Activated CD4-positive, alpha-beta memory T cell treated with anti-CD3 and anti-CD28 coated beads, Interleukin-2, amount 10 ng/mL, durations not matched to agents 7 days and 5 days (primary cell): ENCODE measurements at regions not wholly inside any gene's neighbourhood (a gene's known extent, or its start where the extent isn't known, plus 50 kb on each side); places are given as distances from the start of the nearest gene placed in this dataset.

Experiments
- CTCF ChIA-PET: fragments of 350-600 bp; sonication (Branson Sonifier 250); formaldehyde crosslinking; loops from one replicate; lab custom pipeline; 2021; ENCODE audit warnings: antibody characterized with exemption, inconsistent platforms; lab: Charles Lee
- POLR2A ChIA-PET: fragments of 350-600 bp; sonication (Branson Sonifier 250); formaldehyde crosslinking; loops from one replicate; lab custom pipeline; 2021; ENCODE audit warnings: antibody characterized with exemption; lab: Charles Lee
- DNase-seq: peaks from one replicate; pipeline ENCODE4 v3.0.0-alpha.2; 2020
- H3K27ac Mint-ChIP-seq: one replicate; pipeline ENCODE4 v1.8.0; 2021; ENCODE audit warnings: mild to moderate bottlenecking, mixed read lengths
- H3K27me3 Mint-ChIP-seq: one replicate; pipeline ENCODE4 v1.8.0; 2021; ENCODE audit warnings: mixed read lengths
- H3K36me3 Mint-ChIP-seq: one replicate; pipeline ENCODE4 v1.8.0; 2021; ENCODE audit warnings: low read depth, mixed read lengths
- H3K4me1 Mint-ChIP-seq: one replicate; pipeline ENCODE4 v1.8.0; 2021; ENCODE audit warnings: mixed read lengths
- H3K4me3 Mint-ChIP-seq: one replicate; pipeline ENCODE4 v1.8.0; 2021; ENCODE audit warnings: mild to moderate bottlenecking, mixed read lengths
- H3K9me3 Mint-ChIP-seq: one replicate; pipeline ENCODE4 v1.8.0; 2021; ENCODE audit warnings: mixed read lengths

- H3K4me3 Mint-ChIP-seq = no peak overlapping the region
- H3K27me3 Mint-ChIP-seq = no peaks in the 10 kb centered on the region
- CTCF ChIA-PET = no interaction called here
These were observed 190.2 kb upstream of the BANK1 start for GRCh38 chr4:101600287-101600686.

GRCh38 chr4:101599620-101600019, 190.9 kb upstream of the BANK1 start:
- no peaks in the 10 kb centered on the region for H3K36me3 Mint-ChIP-seq
- no peak overlapping the region for H3K4me3 Mint-ChIP-seq
- H3K27ac Mint-ChIP-seq = no peak overlapping the region
- ChIA-PET POLR2A (no interaction called here), CTCF (no interaction called here)
- no peaks in the 10 kb centered on the region for H3K9me3 Mint-ChIP-seq
- peaks cover 2% of the 10 kb centered on the region for H3K4me1 Mint-ChIP-seq
- H3K27me3 Mint-ChIP-seq = no peaks in the 10 kb centered on the region
- no peak for DNase-seq

More at GRCh38 chr4:101600287-101600686, 190.2 kb upstream of the BANK1 start:
- POLR2A ChIA-PET = no interaction called here
- H3K36me3 Mint-ChIP-seq = no peaks in the 10 kb centered on the region
- no peak for DNase-seq
- no peaks in the 10 kb centered on the region for H3K9me3 Mint-ChIP-seq
- H3K27ac Mint-ChIP-seq = no peak overlapping the region
- H3K4me1 Mint-ChIP-seq = peaks cover 2% of the 10 kb centered on the region

DNA sequence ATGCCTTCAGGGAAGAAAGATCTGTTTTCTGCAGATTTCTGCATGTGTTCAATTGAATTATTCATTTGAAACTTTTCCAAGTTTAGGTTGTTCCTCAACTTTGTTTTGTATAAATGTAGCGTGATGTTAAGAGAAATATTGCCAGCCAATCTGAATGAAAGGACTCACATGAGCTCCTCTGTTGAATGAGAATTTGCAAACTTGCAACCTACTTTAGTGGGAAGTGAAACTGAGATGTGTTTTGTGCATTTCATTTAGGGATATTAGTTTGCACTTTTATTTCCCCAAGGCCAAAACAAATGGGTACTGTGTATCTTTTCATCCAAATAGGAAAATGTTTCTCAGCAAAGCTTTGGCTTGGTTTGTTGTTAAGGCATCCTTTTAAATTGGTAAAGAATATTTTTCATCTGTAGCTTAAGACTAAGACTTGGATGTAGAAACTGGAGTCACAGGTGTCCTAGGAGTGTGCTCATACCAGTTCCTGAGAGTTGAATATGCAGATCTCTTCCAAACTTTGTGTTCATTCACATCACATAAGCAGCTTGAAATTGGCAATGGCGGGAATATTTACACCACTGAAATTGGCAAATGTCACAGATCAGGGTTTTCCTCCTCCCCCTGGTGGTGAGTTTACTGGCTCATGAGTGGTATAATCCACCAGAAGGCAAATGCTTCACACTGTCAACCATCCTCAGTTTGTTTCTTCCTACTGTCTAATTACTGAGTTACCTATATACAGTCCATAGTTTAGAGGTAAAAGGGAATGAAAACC, 193.6 kb upstream of the BANK1 start:
- H3K27me3 Mint-ChIP-seq = no peaks in the 10 kb centered on the region
- H3K4me3 Mint-ChIP-seq = no peak overlapping the region
- POLR2A ChIA-PET = no interaction called here
- DNase-seq = peak; percentile 36
- no peaks in the 10 kb centered on the region for H3K9me3 Mint-ChIP-seq
- H3K36me3 Mint-ChIP-seq = no peaks in the 10 kb centered on the region
- H3K4me1 Mint-ChIP-seq = peaks cover 2% of the 10 kb centered on the region
- no peak overlapping the region for H3K27ac Mint-ChIP-seq
- CTCF ChIA-PET = interaction anchor here (0.6 to 2.1 kb wide), 7 partner anchors 134 to 1503 kb away, joined by 3 to 17 read pairs (median 4); partner anchors contain the start of gene PPP3CA

- Mint-ChIP-seq H3K9me3 (no peaks in the 10 kb centered on the region), H3K36me3 (no peaks in the 10 kb centered on the region), H3K27ac (no peak overlapping the region), H3K4me3 (no peak overlapping the region), H3K27me3 (no peaks in the 10 kb centered on the region), H3K4me1 (peaks cover 2% of the 10 kb centered on the region)
- ChIA-PET CTCF (interaction anchor here (0.7 kb wide), 1 partner anchor 751 kb away, joined by 3 read pairs; no protein-coding TSS in a partner anchor), POLR2A (no interaction called here)
- no peak for DNase-seq
These were observed 195.9 kb upstream of the BANK1 start for GRCh38 chr4:101594588-101594987.

- no peaks in the 10 kb centered on the region for H3K27me3 Mint-ChIP-seq
- no peaks in the 10 kb centered on the region for H3K9me3 Mint-ChIP-seq
- CTCF ChIA-PET = no interaction called here
- H3K36me3 Mint-ChIP-seq = no peaks in the 10 kb centered on the region
- no peak for DNase-seq
- H3K4me3 Mint-ChIP-seq = no peak overlapping the region
- POLR2A ChIA-PET = no interaction called here
- H3K27ac Mint-ChIP-seq = no peak overlapping the region
- peaks cover 2% of the 10 kb centered on the region for H3K4me1 Mint-ChIP-seq
These were observed 196.9 kb upstream of the BANK1 start for GRCh38 chr4:101593666-101594065.

DNA sequence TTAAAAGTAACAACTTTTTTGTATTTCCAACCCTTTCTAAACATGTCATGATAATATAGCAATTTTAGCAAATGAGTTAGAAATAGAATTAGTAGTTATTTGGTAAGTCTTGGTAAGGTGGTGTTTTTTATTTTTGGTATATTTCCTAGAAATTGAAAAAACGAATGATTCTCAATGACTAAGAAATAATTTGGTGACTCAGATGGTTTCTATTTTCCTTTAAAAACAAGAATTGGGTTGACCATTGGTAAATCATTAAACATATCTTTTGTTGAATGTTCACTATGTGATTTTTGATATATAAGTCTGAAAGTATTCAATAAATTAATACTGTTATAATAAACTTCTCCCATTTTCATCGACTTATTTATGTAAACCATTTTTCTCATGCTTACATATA, 206.2 kb upstream of the BANK1 start:
- ChIA-PET CTCF (interaction anchor here (0.7 kb wide), 1 partner anchor 1362 kb away, joined by 3 read pairs; no protein-coding TSS in a partner anchor), POLR2A (no interaction called here)
- Mint-ChIP-seq H3K27ac (no peak overlapping the region), H3K9me3 (peaks cover 12% of the 10 kb centered on the region), H3K36me3 (no peaks in the 10 kb centered on the region), H3K4me3 (no peak overlapping the region), H3K4me1 (no peaks in the 10 kb centered on the region), H3K27me3 (peaks cover 2% of the 10 kb centered on the region)
- DNase-seq = no peak

- Mint-ChIP-seq H3K27ac (no peak overlapping the region), H3K27me3 (no peaks in the 10 kb centered on the region), H3K36me3 (no peaks in the 10 kb centered on the region), H3K4me3 (no peak overlapping the region), H3K4me1 (no peaks in the 10 kb centered on the region), H3K9me3 (peaks cover 6% of the 10 kb centered on the region)
- DNase-seq = no peak
- CTCF ChIA-PET = no interaction called here
- POLR2A ChIA-PET = no interaction called here
These were observed 215.8 kb upstream of the PPP3CA start for GRCh38 chr4:101563126-101563525.

DNA sequence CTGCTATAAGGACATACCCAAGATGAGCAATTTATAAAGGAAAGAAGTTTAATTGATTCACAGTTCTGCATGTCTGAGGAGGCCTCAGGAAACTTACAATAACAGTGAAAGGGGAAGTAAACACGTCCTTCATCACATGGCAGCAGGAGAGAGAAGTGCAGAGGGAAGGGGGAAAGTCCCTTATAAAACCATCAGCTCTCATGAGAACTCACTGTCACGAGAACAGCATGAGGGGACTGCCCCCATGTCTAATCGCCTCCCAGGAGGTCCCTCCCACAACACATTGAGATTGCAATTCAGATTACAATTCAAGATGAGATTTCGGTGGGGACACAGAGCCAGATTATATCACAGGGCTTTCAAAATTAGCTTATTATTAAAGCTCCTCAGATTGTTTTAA, 209.5 kb upstream of the PPP3CA start:
- no peaks in the 10 kb centered on the region for H3K4me1 Mint-ChIP-seq
- no peak for DNase-seq
- ChIA-PET POLR2A (no interaction called here), CTCF (no interaction called here)
- H3K27me3 Mint-ChIP-seq = no peaks in the 10 kb centered on the region
- H3K36me3 Mint-ChIP-seq = no peaks in the 10 kb centered on the region
- H3K27ac Mint-ChIP-seq = no peak overlapping the region
- no peak overlapping the region for H3K4me3 Mint-ChIP-seq
- H3K9me3 Mint-ChIP-seq = peaks cover 16% of the 10 kb centered on the region

DNA sequence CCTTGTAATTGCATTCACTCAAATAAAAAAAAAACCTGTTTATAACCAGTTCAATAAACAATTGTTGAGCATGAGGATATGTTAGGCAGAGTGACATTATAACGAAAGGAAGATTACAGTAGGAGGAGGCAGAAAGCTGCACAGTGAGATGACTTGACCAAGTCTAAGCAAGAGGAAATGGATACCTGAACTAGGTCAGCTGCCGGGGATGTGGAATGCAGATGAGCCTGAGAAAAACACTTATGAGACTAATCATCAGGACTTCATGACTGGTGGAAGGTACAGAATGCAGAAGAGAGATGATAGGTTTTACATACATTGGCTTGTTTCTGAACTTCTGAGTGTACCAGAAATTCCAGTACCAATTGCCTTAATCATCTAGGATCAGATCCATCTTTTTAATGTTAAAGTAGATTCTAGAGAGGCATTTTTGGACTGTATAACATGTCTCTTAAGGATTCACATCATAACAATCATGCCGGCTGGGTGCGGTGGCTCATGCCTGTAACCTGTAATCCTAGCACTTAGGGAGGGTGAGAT, 208.1 kb upstream of the PPP3CA start:
- H3K9me3 Mint-ChIP-seq = peaks cover 16% of the 10 kb centered on the region
- no peaks in the 10 kb centered on the region for H3K36me3 Mint-ChIP-seq
- DNase-seq = no peak
- H3K27me3 Mint-ChIP-seq = no peaks in the 10 kb centered on the region
- no peak overlapping the region for H3K27ac Mint-ChIP-seq
- ChIA-PET CTCF (no interaction called here), POLR2A (no interaction called here)
- no peak overlapping the region for H3K4me3 Mint-ChIP-seq
- H3K4me1 Mint-ChIP-seq = no peaks in the 10 kb centered on the region

GRCh38 chr4:101540336-101540735, 193.0 kb upstream of the PPP3CA start:
- Mint-ChIP-seq H3K27ac (no peak overlapping the region), H3K27me3 (peaks cover 15% of the 10 kb centered on the region), H3K4me1 (no peaks in the 10 kb centered on the region), H3K36me3 (no peaks in the 10 kb centered on the region), H3K4me3 (no peak overlapping the region), H3K9me3 (no peaks in the 10 kb centered on the region)
- ChIA-PET POLR2A (no interaction called here), CTCF (no interaction called here)
- no peak for DNase-seq

DNA sequence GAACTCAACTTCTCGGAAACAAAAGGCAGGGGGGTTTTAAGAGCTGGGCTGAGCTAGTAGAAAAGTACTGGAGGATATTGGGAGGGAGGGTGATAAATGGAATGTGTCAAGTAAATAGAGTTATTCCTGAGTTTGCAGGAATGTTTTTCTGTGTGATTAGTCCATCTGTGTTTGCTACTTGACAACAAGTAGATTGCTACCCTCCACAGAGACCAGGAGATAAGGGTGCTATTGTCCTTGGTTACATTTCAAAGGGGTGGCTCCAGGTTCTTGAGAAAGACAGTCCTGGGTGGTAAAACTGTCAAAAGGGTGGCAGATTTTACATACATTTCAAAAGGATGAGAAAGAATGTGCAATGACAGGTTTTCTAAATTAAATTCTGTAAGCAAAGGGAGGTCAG, 181.2 kb upstream of the PPP3CA start:
- ChIA-PET CTCF (no interaction called here), POLR2A (no interaction called here)
- Mint-ChIP-seq H3K27ac (no peak overlapping the region), H3K4me3 (no peak overlapping the region), H3K4me1 (peaks cover 18% of the 10 kb centered on the region), H3K27me3 (peaks cover 22% of the 10 kb centered on the region), H3K36me3 (peaks cover 2% of the 10 kb centered on the region), H3K9me3 (peaks cover 5% of the 10 kb centered on the region)
- DNase-seq = no peak

GRCh38 chr4:101527188-101527587, 179.9 kb upstream of the PPP3CA start:
- H3K27ac Mint-ChIP-seq = peak overlapping the region; percentile 17
- peaks cover 18% of the 10 kb centered on the region for H3K4me1 Mint-ChIP-seq
- POLR2A ChIA-PET = interaction anchor here (1.5 to 2.0 kb wide), 2 partner anchors 108 to 180 kb away, joined by 6 to 9 read pairs; partner anchors contain the start of gene PPP3CA
- peaks cover 2% of the 10 kb centered on the region for H3K36me3 Mint-ChIP-seq
- H3K27me3 Mint-ChIP-seq = peaks cover 19% of the 10 kb centered on the region
- H3K9me3 Mint-ChIP-seq = peaks cover 1% of the 10 kb centered on the region
- H3K4me3 Mint-ChIP-seq = no peak overlapping the region
- CTCF ChIA-PET = interaction anchor here (0.8 kb wide), 1 partner anchor 904 kb away, joined by 6 read pairs; no protein-coding TSS in a partner anchor
- DNase-seq = peak; percentile 77

- Mint-ChIP-seq H3K9me3 (no peaks in the 10 kb centered on the region), H3K27me3 (peaks cover 5% of the 10 kb centered on the region), H3K4me3 (no peak overlapping the region), H3K27ac (no peak overlapping the region), H3K36me3 (no peaks in the 10 kb centered on the region), H3K4me1 (peaks cover 30% of the 10 kb centered on the region)
- CTCF ChIA-PET = no interaction called here
- no peak for DNase-seq
- POLR2A ChIA-PET = no interaction called here
These were observed 168.2 kb upstream of the PPP3CA start for GRCh38 chr4:101515566-101515965.
